Left lobe of liver (tissue), 2 donors: ENCODE measurements at regions not wholly inside any gene's neighbourhood (a gene's known extent, or its start where the extent isn't known, plus 50 kb on each side); places are given as distances from the start of the nearest gene placed in this dataset.
"Not testable (repeated sequence)": the region's sequence is repeated elsewhere in the genome, so short reads cannot be mapped to it uniquely, and the experiment has no call there.

ENCODE experiments used
- ATAC-seq: fragments of 200-7000 bp; cut with Tn5 transposase; one replicate; pipeline ENCODE4 v1.9.1; 2020; ENCODE audit warnings: mild to moderate bottlenecking, moderate library complexity
- DNase-seq: peaks from one replicate; pipeline ENCODE4 v3.0.0-alpha.2; 2020; ENCODE audit warnings: low spot score
- donor health status: DM: no; HTN: no; CAD: no; lungs with moderate emphysema.
- donor health status: DM: no; HTN: yes; CAD: no.

DNA sequence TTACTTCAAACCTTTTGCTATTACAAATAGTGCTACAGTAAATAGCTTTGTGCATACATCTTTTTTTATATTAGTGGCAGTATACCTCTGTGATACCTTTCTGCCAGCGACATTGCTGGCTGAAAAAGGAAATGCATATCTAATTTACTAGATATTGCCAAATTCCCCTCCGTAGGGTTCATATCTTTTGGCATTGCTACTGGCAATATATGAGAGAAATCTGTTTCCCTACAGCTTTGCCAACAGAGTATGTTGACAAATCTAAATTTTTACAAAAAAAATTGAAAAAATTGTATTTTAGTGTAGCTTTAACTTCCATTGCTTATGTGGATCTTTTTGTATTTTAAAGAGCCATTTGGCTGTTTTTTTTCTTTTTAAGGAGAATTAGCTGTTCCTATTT is 426.7 kb downstream of the TRIB2 start:
- DNase-seq, result no peak
- ATAC-seq, result no peak

GRCh38 chr2:13156916-13157315 is 440.2 kb downstream of the TRIB2 start:
- DNase-seq (no peak), ATAC-seq (no peak)

GRCh38 chr2:13158466-13158865 is 441.7 kb downstream of the TRIB2 start:
- ATAC-seq (no peak), DNase-seq (no peak)

DNA sequence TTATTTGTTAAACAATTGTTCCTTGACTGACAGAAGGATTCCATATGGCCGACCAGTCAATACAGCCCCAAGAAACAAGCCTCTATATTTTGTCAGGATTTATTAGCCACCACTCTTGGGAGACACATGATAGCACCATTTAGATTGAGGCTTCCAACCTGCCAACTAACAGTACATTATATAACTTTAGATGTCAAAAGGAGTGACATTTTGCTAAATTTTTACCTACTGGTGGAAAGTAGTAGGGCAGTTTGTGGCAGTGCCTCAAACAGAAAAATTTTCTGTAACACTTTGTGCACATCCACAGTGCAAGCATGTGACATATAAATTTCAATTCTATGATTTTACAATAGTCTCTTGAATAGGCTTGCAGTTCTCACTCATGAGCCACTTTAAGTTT is 464.0 kb downstream of the TRIB2 start:
- DNase-seq, result no peak
- no peak for ATAC-seq

GRCh38 chr2:13193075-13193474 is 476.3 kb downstream of the TRIB2 start:
- no peak for ATAC-seq
- DNase-seq, result no peak

DNA sequence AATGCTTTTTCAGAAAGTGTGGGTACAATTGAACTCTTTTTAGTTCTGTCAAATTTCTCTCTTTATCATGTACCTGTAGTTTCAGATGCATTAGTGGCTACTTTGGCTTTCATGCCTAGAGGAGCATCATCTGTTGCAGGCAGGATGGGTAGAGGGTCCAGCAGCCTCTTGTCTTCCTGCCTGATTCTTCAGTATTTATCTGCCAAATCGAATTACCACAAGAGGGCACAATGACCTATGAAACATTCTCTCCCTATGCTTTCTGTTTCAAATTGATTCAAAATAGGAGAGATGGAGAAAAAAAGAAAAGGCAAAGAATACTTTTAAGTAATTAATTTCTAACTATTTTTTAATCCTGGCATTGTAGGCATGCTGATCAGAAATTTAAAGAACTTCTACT is 477.2 kb downstream of the TRIB2 start:
- DNase-seq, result no peak
- peak; percentile 64 for ATAC-seq

- DNase-seq (no peak), ATAC-seq (no peak)
Measured at GRCh38 chr2:13195270-13195669, 478.5 kb downstream of the TRIB2 start.

DNA sequence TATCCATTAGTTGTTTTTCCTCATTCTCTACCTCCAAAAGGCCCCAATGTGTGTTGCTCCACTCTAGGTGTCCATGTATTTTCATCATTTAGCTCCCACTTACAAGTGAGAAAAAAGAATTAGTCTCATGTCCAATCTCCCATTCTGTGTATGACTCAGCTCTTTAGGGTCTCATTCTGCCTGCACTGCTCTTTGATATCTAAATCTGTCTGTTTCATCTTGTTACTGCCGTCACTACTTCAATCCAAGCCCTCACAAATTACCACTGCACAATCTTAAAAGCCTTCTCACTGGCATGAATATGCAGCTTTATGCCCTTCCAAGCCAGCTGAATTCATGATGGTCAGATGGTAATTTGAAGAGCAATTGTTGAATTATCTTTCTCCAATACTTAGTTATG is 480.5 kb downstream of the TRIB2 start:
- no peak for DNase-seq
- ATAC-seq, result no peak

DNA sequence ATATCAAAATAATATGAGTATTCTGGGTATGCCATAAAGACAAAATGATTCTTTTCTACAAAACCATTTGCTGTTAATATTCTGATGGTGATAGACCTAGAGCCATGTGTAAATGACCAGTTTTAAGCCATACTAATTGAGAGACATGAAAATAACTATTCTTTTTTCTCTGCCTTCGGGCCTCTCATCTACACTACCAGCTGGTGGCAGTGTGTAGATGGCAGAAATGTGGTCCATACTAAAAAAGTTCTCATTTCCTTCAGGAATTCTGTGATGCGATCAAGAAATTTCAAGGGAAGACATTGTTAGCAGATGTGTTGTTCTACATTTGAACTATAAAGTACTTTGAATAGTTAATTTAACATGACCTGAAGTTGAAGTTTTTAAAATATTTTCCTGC is 485.2 kb downstream of the TRIB2 start:
- no peak for ATAC-seq

DNA sequence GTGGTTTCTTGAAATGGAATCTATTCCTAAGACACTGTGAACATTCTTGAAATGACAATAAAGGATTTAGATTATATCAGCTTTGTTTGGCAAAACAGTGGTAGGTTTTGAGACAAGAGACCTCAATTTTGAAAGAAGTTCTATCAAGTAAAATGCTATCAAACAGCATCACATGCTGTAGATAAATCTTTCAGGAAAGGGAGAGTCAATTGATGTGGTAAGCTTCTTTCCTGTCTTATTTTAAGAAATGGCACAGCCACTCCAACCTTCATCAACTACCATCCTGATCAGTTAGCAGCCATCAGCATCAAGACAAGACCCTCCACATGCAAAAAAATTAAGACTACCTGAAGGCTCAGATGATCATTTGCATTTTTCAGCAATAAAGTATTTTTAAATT is 495.4 kb downstream of the TRIB2 start:
- DNase-seq (no peak), ATAC-seq (no peak)

More for the DNA sequence above, 485.2 kb downstream of the TRIB2 start:
- no peak for DNase-seq

DNA sequence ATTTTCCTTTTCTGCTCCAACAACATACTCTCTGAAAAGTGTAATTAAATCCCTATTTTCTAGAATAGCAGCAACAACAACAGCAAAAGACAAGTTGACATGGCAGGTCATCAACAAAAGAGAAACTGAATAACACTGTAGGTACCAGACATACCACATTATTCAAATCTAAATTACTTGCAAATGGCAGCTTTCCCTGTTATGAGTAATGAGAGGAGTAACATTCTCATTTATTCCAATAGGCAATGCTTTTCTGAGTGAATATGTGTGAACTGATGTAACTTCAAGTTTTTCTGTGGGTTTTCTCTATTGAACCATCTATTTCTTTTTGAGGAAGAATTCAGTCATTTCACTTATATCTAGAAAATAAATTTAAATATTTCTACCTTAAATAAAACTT is 501.5 kb downstream of the TRIB2 start:
- no peak for DNase-seq
- ATAC-seq, result no peak

DNA sequence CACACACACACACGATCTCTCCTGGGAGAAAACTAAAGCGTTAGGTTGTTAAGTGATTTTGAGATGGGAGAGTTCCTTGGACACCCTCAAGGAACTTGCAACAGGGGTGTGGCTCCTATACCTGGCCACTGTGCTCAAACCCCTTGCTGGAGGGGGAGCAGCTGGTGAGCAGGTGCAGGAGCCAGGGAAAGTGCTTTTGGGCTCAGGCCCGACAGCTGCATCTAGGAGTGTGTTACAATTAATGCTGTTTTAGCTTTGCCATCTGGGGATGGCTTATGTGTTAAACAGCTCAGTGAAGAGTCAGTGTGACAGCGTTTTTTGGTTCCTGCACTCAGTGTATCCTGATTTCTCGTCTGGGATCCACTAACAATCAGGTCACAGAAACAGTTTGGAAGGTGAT is 510.8 kb downstream of the TRIB2 start:
- DNase-seq (no peak), ATAC-seq (no peak)

GRCh38 chr2:13230221-13230620 is 513.5 kb downstream of the TRIB2 start:
- no peak for ATAC-seq
- no peak for DNase-seq

GRCh38 chr2:13240061-13240460 is 523.3 kb downstream of the TRIB2 start:
- ATAC-seq (no peak), DNase-seq (no peak)

DNA sequence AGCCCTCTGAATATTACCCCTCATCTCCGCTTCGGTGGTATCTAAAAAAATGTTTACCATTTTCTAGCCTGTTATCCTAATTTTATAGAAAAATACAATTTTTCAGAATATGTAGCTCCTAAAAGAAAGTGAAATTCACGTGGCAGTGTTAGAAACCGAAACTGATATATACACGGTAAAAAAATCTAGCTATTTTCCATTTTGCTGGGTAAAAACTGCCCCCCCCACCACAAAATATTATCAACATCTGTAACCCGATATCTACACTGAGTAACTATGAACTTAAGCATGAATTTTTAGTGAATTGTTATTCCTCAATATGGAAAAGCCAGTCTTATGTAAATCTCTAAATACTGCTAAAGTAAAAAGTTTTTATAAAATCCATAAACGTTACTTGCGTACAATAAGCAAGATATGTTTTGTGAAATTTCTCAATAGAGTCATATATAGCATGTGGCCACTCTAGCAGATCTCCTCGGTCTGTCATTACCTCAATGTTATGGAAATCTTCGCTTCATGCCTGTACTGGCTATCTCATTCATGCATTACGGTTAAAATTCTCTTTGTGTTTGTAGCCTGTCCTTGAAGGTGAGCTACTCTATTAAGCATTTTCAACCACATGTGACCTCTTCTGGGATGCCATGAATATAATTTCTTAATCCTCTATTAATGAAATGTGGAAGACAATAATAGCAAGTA is 524.2 kb downstream of the TRIB2 start:
- no peak for DNase-seq
- no peak for ATAC-seq

- no peak for ATAC-seq
- no peak for DNase-seq
Measured at GRCh38 chr2:13252615-13253014, 535.9 kb downstream of the TRIB2 start.

DNA sequence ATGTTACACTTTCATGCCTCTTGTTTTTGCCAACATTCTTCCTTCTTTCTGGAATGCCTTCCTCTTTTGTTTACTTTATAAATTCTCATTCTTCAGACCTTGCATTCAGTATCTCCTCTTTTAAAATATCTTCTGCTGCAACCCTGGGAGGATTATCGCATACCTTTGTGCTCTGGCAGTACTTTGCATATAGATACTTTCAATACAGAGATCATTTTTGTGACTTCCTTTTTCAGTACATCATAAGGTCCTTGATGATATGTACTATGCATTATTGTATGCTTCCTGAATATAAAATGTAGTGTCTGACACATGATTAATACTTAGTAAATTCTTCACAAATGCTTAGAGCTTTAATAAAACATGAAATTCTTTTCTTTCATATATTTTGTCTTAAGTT is 538.7 kb downstream of the TRIB2 start:
- no peak for DNase-seq
- ATAC-seq, result no peak

- ATAC-seq, result no peak
- DNase-seq, result no peak
Measured at GRCh38 chr2:13260402-13260801, 543.7 kb downstream of the TRIB2 start.

- DNase-seq, result no peak
- ATAC-seq, result no peak
Measured at GRCh38 chr2:13266166-13266565, 549.4 kb downstream of the TRIB2 start.

DNA sequence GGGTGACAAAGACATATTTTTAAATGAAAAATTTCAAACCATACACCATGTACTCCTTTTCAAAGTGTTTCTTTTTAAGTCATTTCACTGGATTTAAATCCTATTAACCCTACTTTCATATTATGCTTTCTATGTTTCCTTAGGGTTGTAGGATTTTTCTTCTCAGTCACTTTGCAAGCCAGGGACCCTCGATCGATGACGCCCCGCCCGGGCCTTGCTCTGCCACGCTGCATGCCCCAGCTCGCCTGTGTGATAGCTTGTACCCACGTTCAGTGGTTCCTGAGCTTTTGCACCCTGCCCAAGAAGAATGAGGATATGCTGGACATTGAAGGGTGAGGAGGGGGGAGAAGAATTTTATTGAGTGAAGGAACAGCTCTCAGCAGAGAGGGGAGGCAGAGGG is 568.0 kb downstream of the TRIB2 start:
- DNase-seq (no peak), ATAC-seq (no peak)

- no peak for ATAC-seq
- DNase-seq, result no peak
Measured at GRCh38 chr2:13289310-13289709, 572.6 kb downstream of the TRIB2 start.

DNA sequence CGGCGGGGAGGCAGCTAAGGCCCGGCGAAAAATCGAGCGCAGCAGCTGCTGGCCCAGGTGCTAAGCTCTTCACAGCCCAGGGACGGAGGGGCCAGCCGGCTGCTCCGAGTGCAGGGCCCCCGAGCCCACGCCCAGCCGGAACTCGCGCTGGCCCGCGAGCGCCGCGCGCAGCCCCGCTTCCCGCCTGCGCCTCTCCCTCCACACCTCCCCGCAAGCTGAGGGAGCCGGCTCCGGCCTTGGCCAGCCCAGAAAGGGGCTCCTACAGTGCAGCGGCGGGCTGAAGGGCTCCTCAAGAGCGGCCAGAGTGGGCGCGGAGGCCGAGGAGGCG is 591.7 kb downstream of the TRIB2 start:
- not testable (repeated sequence) for ATAC-seq

DNA sequence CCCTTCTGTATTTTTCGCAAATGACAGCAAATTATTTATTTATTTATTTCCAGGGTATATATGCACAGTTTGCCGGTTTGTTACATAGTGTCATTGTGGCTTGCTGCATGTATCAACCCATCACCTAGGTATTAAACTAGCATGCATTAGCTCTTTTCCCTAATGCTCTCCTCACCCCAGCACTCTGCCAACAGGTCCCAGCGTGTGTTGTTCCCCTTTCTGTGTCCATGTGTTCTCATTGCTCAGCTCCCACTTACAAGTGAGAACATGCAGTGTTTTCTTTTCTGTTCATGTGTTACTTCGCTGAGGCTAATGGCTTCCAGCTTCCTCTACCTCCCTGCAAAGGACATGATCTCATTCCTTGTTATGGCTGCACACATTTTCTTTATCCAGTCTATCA is 592.3 kb downstream of the TRIB2 start:
- DNase-seq (no peak), ATAC-seq (no peak)

More for the DNA sequence above, 591.7 kb downstream of the TRIB2 start:
- DNase-seq, result not testable (repeated sequence)

DNA sequence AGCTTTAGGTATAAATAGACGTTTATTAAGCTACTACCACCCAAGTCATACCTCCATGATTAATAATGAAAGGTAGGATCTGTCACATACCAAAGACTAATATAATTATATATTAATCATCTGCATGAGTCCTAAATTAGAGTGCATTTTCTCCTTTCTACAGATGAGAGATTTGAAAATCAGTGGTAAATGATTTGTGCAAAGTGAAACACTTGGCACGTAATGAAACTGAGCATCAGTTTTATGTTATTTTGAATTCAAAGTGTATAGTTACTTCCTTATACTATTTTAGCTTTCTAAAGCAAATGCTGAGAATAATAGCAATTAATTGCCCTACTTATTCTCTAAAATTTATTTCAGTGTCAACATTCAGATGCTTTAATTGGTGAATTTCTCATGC is 615.3 kb downstream of the TRIB2 start:
- DNase-seq, result no peak
- no peak for ATAC-seq
